GM23338 (cell line): ENCODE measurements at regions not wholly inside any gene's neighbourhood (a gene's known extent, or its start where the extent isn't known, plus 50 kb on each side); places are given as distances from the start of the nearest gene placed in this dataset.

Experiments used
- ATAC-seq: fragments of 200-7000 bp; cut with Tn5 transposase; 3 replicates; pipeline ENCODE4 v1.9.1; 2020
- DNase-seq: peaks from one replicate; pipeline ENCODE4 v3.0.0-alpha.2; 2015; ENCODE audit warnings: low spot score
- H2AFZ ChIP-seq: fragments of 200-600 bp; sonication (generic); 2 replicates; pipeline ENCODE4 v1.8.0; 2016; ENCODE audit warnings: antibody characterized with exemption, mild to moderate bottlenecking, moderate library complexity
- H3F3A ChIP-seq: fragments of 200-600 bp; sonication (generic); replicated peaks from 2 replicates; pipeline ENCODE4 v1.8.0; 2017; ENCODE audit warnings: antibody characterized with exemption, mixed run types, low read depth
- H3K27ac ChIP-seq: fragments of 200-600 bp; sonication (generic); 2 replicates; pipeline ENCODE4 v1.6.1; 2016; ENCODE audit warnings: low read depth
- H3K27me3 ChIP-seq: fragments of 200-600 bp; sonication (generic); 2 replicates; pipeline ENCODE4 v1.8.0; 2016; ENCODE audit warnings: mild to moderate bottlenecking, mixed run types, moderate library complexity; ENCODE audit not compliant: insufficient read depth
- H3K36me3 ChIP-seq: fragments of 200-600 bp; sonication (generic); 2 replicates; pipeline ENCODE4 v1.8.0; 2016; ENCODE audit warnings: mild to moderate bottlenecking; ENCODE audit not compliant: insufficient read depth
- H3K4me1 ChIP-seq: fragments of 200-600 bp; sonication (generic); 2 replicates; pipeline ENCODE4 v1.8.0; 2016; ENCODE audit warnings: mild to moderate bottlenecking, moderate library complexity; ENCODE audit not compliant: insufficient read depth
- H3K4me2 ChIP-seq: fragments of 200-600 bp; sonication (generic); 2 replicates; pipeline ENCODE4 v1.7.1; 2017; ENCODE audit warnings: mixed run types
- H3K4me3 ChIP-seq: fragments of 200-600 bp; sonication (generic); 2 replicates; pipeline ENCODE4 v1.6.1; 2016; ENCODE audit warnings: mixed run types
- H3K79me2 ChIP-seq: fragments of 200-600 bp; sonication (generic); replicated peaks from 2 replicates; pipeline ENCODE4 v1.8.0; 2017; ENCODE audit warnings: mild to moderate bottlenecking; ENCODE audit not compliant: insufficient read depth
- H3K9me2 ChIP-seq: fragments of 200-600 bp; sonication (generic); 2 replicates; pipeline ENCODE4 v1.8.0; 2017; ENCODE audit not compliant: insufficient read depth
- H4K20me1 ChIP-seq: fragments of 200-600 bp; sonication (generic); replicated peaks from 2 replicates; pipeline ENCODE4 v1.8.0; 2017; ENCODE audit warnings: mild to moderate bottlenecking; ENCODE audit not compliant: insufficient read depth
- H3K27ac Mint-ChIP-seq: 2 replicates; pipeline ENCODE4 v1.8.0; 2020; ENCODE audit warnings: inconsistent platforms, mild to moderate bottlenecking, moderate library complexity, mixed read lengths
- H3K27me3 Mint-ChIP-seq: 3 replicates; pipeline ENCODE4 v1.8.0; 2022; ENCODE audit warnings: low read depth, mild to moderate bottlenecking, moderate library complexity, mixed read lengths, inconsistent platforms; ENCODE audit not compliant: insufficient read depth, poor library complexity
- H3K36me3 Mint-ChIP-seq: 3 replicates; pipeline ENCODE4 v1.8.0; 2021; ENCODE audit warnings: low read depth, mild to moderate bottlenecking, inconsistent platforms, moderate library complexity, mixed read lengths
- H3K4me1 Mint-ChIP-seq: 3 replicates; pipeline ENCODE4 v1.8.0; 2020; ENCODE audit warnings: mild to moderate bottlenecking, inconsistent platforms, mixed read lengths
- H3K4me3 Mint-ChIP-seq: 3 replicates; pipeline ENCODE4 v1.8.0; 2021; ENCODE audit warnings: moderate library complexity, mild to moderate bottlenecking, inconsistent platforms, mixed read lengths
- H3K9me3 Mint-ChIP-seq: 3 replicates; pipeline ENCODE4 v1.8.0; 2020; ENCODE audit warnings: moderate library complexity, mild to moderate bottlenecking, inconsistent platforms, mixed read lengths
- CREB1 ChIP-seq: fragments of 250-450 bp; sonication (Bioruptor Pico); IDR thresholded peaks from 2 replicates; pipeline ENCODE4 v1.5.0; 2020; ENCODE audit warnings: low read depth, mild to moderate bottlenecking, moderate library complexity
- EZH2 ChIP-seq: fragments of 200-600 bp; sonication (generic); IDR thresholded peaks from one replicate; pipeline ENCODE4 v1.8.0; 2017; ENCODE audit warnings: antibody characterized with exemption, mild to moderate bottlenecking, low read depth; ENCODE audit not compliant: unreplicated experiment
- EZH2phosphoT487 ChIP-seq: fragments of 200-600 bp; sonication (generic); IDR thresholded peaks from one replicate; pipeline ENCODE4 v1.8.1; 2018; ENCODE audit warnings: antibody characterized with exemption; ENCODE audit not compliant: unreplicated experiment
- JUNB ChIP-seq: IDR thresholded peaks from one replicate; pipeline ENCODE4 v1.6.1; 2016; ENCODE audit warnings: antibody characterized with exemption; ENCODE audit not compliant: unreplicated experiment
- NANOG ChIP-seq: IDR thresholded peaks from 2 replicates; pipeline ENCODE4 v1.6.1; 2016; ENCODE audit warnings: antibody characterized with exemption, borderline replicate concordance
- POLR2AphosphoS5 ChIP-seq: IDR thresholded peaks from 2 replicates; pipeline ENCODE4 v1.6.1; 2016; ENCODE audit warnings: antibody characterized with exemption, low read depth
- STAT1 ChIP-seq: IDR thresholded peaks from one replicate; pipeline ENCODE4 v1.6.1; 2016; ENCODE audit warnings: antibody characterized with exemption; ENCODE audit not compliant: unreplicated experiment
- ZNF114 ChIP-seq: fragments of 250-450 bp; sonication (Bioruptor Pico); IDR thresholded peaks from 2 replicates; pipeline ENCODE4 v1.5.0; 2020; ENCODE audit warnings: mild to moderate bottlenecking, moderate library complexity
- ZNF331 ChIP-seq: fragments of 250-450 bp; sonication (Bioruptor Pico); IDR thresholded peaks from 2 replicates; pipeline ENCODE4 v1.5.0; 2020; ENCODE audit warnings: low read depth, mild to moderate bottlenecking, moderate library complexity
- TF ChIP-seq, protein P1 (sequence below): IDR thresholded peaks from one replicate; pipeline ENCODE4 v1.6.1; 2018; ENCODE audit warnings: antibody characterized with exemption; ENCODE audit not compliant: unreplicated experiment
- TF ChIP-seq, protein P2 (sequence below), 2 experiments: fragments of 200-600 bp in 1 of 2; sonication (generic) in 1 of 2; conservative IDR thresholded peaks; 2 replicates each; pipeline versions ENCODE4 v1.5.1 to v1.6.1; 2016 to 2017; ENCODE audit warnings: antibody characterized with exemption in 2 of 2, low read depth in 2 of 2, mild to moderate bottlenecking in 2 of 2, moderate library complexity in 1 of 2
- TF ChIP-seq, protein P3 (sequence below): IDR thresholded peaks from 2 replicates; pipeline ENCODE4 v1.6.1; 2016; ENCODE audit warnings: antibody characterized with exemption
- TF ChIP-seq, protein P4 (sequence below): fragments of 250-450 bp; sonication (Bioruptor Pico); IDR thresholded peaks from 2 replicates; pipeline ENCODE4 v1.5.0; 2020; ENCODE audit warnings: mild to moderate bottlenecking, moderate library complexity

DNA sequence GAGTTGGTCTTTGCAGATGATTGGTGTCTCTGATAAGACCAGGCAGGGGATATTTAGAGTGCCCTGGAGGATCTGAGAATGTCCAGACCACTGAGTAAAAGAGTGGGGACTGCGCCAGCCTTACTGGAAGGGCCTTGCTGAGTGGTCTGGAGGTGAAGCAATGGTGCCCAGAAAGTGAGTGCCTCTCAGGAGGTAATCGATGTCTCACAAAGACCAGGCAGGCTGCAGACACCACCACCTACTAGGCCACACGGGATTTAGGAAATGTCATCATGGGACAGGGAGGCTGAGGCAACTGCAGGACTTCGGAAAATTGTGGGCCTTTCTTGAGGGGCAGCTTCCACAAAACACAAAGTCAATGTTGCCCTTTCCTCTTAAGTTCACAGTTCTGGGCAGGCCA is 57.2 kb upstream of the STEAP1B start:
- no peak for DNase-seq
- no peak overlapping the region for H3K4me3 ChIP-seq
- H3K4me2 ChIP-seq = peak overlapping the region; percentile 46; the same call in 1 of the 2 replicates
- ATAC-seq = no peak
- H3K27me3 ChIP-seq = no peaks in the 10 kb centered on the region
- peaks cover 26% of the 10 kb centered on the region for H3K4me1 Mint-ChIP-seq
- peaks cover 20% of the 10 kb centered on the region for H3K4me1 ChIP-seq
- no peaks in the 10 kb centered on the region for H3K9me3 Mint-ChIP-seq
- H3K79me2 ChIP-seq = no peaks in the 10 kb centered on the region
- no peak for TF ChIP-seq CREB1 (CRISPR knock-in tag)
- no peak for TF ChIP-seq STAT1
- TF ChIP-seq, protein P1, sequence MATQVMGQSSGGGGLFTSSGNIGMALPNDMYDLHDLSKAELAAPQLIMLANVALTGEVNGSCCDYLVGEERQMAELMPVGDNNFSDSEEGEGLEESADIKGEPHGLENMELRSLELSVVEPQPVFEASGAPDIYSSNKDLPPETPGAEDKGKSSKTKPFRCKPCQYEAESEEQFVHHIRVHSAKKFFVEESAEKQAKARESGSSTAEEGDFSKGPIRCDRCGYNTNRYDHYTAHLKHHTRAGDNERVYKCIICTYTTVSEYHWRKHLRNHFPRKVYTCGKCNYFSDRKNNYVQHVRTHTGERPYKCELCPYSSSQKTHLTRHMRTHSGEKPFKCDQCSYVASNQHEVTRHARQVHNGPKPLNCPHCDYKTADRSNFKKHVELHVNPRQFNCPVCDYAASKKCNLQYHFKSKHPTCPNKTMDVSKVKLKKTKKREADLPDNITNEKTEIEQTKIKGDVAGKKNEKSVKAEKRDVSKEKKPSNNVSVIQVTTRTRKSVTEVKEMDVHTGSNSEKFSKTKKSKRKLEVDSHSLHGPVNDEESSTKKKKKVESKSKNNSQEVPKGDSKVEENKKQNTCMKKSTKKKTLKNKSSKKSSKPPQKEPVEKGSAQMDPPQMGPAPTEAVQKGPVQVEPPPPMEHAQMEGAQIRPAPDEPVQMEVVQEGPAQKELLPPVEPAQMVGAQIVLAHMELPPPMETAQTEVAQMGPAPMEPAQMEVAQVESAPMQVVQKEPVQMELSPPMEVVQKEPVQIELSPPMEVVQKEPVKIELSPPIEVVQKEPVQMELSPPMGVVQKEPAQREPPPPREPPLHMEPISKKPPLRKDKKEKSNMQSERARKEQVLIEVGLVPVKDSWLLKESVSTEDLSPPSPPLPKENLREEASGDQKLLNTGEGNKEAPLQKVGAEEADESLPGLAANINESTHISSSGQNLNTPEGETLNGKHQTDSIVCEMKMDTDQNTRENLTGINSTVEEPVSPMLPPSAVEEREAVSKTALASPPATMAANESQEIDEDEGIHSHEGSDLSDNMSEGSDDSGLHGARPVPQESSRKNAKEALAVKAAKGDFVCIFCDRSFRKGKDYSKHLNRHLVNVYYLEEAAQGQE = no peak
- TF ChIP-seq, protein P2, sequence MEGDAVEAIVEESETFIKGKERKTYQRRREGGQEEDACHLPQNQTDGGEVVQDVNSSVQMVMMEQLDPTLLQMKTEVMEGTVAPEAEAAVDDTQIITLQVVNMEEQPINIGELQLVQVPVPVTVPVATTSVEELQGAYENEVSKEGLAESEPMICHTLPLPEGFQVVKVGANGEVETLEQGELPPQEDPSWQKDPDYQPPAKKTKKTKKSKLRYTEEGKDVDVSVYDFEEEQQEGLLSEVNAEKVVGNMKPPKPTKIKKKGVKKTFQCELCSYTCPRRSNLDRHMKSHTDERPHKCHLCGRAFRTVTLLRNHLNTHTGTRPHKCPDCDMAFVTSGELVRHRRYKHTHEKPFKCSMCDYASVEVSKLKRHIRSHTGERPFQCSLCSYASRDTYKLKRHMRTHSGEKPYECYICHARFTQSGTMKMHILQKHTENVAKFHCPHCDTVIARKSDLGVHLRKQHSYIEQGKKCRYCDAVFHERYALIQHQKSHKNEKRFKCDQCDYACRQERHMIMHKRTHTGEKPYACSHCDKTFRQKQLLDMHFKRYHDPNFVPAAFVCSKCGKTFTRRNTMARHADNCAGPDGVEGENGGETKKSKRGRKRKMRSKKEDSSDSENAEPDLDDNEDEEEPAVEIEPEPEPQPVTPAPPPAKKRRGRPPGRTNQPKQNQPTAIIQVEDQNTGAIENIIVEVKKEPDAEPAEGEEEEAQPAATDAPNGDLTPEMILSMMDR (conservative IDR thresholded peaks at IDR 0.05; ENCODE audit: low read depth in 2 of 2) = no peak
- no peak for TF ChIP-seq JUNB
- TF ChIP-seq, protein P3, sequence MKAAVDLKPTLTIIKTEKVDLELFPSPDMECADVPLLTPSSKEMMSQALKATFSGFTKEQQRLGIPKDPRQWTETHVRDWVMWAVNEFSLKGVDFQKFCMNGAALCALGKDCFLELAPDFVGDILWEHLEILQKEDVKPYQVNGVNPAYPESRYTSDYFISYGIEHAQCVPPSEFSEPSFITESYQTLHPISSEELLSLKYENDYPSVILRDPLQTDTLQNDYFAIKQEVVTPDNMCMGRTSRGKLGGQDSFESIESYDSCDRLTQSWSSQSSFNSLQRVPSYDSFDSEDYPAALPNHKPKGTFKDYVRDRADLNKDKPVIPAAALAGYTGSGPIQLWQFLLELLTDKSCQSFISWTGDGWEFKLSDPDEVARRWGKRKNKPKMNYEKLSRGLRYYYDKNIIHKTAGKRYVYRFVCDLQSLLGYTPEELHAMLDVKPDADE = no peak
- no peak for TF ChIP-seq EZH2
- TF ChIP-seq POLR2AphosphoS5 = no peak
- TF ChIP-seq ZNF331 (CRISPR knock-in tag) = no peak
- TF ChIP-seq, protein P4, sequence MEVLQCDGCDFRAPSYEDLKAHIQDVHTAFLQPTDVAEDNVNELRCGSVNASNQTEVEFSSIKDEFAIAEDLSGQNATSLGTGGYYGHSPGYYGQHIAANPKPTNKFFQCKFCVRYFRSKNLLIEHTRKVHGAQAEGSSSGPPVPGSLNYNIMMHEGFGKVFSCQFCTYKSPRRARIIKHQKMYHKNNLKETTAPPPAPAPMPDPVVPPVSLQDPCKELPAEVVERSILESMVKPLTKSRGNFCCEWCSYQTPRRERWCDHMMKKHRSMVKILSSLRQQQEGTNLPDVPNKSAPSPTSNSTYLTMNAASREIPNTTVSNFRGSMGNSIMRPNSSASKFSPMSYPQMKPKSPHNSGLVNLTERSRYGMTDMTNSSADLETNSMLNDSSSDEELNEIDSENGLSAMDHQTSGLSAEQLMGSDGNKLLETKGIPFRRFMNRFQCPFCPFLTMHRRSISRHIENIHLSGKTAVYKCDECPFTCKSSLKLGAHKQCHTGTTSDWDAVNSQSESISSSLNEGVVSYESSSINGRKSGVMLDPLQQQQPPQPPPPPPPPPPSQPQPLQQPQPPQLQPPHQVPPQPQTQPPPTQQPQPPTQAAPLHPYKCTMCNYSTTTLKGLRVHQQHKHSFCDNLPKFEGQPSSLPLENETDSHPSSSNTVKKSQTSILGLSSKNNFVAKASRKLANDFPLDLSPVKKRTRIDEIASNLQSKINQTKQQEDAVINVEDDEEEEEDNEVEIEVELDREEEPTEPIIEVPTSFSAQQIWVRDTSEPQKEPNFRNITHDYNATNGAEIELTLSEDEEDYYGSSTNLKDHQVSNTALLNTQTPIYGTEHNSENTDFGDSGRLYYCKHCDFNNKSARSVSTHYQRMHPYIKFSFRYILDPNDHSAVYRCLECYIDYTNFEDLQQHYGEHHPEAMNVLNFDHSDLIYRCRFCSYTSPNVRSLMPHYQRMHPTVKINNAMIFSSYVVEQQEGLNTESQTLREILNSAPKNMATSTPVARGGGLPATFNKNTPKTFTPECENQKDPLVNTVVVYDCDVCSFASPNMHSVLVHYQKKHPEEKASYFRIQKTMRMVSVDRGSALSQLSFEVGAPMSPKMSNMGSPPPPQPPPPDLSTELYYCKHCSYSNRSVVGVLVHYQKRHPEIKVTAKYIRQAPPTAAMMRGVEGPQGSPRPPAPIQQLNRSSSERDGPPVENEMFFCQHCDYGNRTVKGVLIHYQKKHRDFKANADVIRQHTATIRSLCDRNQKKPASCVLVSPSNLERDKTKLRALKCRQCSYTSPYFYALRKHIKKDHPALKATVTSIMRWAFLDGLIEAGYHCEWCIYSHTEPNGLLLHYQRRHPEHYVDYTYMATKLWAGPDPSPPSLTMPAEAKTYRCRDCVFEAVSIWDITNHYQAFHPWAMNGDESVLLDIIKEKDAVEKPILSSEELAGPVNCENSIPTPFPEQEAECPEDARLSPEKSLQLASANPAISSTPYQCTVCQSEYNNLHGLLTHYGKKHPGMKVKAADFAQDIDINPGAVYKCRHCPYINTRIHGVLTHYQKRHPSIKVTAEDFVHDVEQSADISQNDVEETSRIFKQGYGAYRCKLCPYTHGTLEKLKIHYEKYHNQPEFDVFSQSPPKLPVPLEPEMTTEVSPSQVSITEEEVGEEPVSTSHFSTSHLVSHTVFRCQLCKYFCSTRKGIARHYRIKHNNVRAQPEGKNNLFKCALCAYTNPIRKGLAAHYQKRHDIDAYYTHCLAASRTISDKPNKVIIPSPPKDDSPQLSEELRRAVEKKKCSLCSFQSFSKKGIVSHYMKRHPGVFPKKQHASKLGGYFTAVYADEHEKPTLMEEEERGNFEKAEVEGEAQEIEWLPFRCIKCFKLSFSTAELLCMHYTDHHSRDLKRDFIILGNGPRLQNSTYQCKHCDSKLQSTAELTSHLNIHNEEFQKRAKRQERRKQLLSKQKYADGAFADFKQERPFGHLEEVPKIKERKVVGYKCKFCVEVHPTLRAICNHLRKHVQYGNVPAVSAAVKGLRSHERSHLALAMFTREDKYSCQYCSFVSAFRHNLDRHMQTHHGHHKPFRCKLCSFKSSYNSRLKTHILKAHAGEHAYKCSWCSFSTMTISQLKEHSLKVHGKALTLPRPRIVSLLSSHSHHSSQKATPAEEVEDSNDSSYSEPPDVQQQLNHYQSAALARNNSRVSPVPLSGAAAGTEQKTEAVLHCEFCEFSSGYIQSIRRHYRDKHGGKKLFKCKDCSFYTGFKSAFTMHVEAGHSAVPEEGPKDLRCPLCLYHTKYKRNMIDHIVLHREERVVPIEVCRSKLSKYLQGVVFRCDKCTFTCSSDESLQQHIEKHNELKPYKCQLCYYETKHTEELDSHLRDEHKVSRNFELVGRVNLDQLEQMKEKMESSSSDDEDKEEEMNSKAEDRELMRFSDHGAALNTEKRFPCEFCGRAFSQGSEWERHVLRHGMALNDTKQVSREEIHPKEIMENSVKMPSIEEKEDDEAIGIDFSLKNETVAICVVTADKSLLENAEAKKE (CRISPR knock-in tag) = no peak
- TF ChIP-seq EZH2phosphoT487 = no peak
- TF ChIP-seq NANOG = no peak
- TF ChIP-seq ZNF114 = no peak
- H3K27me3 Mint-ChIP-seq = peaks cover 15% of the 10 kb centered on the region
- H4K20me1 ChIP-seq = no peaks in the 10 kb centered on the region
- no peaks in the 10 kb centered on the region for H3K36me3 ChIP-seq
- H3K9me2 ChIP-seq = no peaks in the 10 kb centered on the region
- H3K36me3 Mint-ChIP-seq = no peaks in the 10 kb centered on the region
- H3K27ac ChIP-seq = no peak overlapping the region
- no peaks in the 10 kb centered on the region for H3F3A ChIP-seq
- H3K4me3 Mint-ChIP-seq = no peak overlapping the region
- peak overlapping the region; percentile 75; the same call in 1 of the 2 replicates for H2AFZ ChIP-seq
- no peak overlapping the region for H3K27ac Mint-ChIP-seq
